DMS114 treated with DMSO at 0.1 percent for 48 hours (cell line): ENCODE measurements at regions not wholly inside any gene's neighbourhood (a gene's known extent, or its start where the extent isn't known, plus 50 kb on each side); places are given as distances from the start of the nearest gene placed in this dataset.
"Not testable (repeated sequence)": the region's sequence is repeated elsewhere in the genome, so short reads cannot be mapped to it uniquely, and the experiment has no call there.

Source experiments
- DNase-seq: peaks from one replicate; lab custom pipeline; 2025; ENCODE audit not compliant: unreplicated experiment; lab: John Stamatoyannopoulos, UW

GRCh38 chr15:45804028-45804427 lies 169.2 kb downstream of the SQOR start:
- no peak for DNase-seq

DNA sequence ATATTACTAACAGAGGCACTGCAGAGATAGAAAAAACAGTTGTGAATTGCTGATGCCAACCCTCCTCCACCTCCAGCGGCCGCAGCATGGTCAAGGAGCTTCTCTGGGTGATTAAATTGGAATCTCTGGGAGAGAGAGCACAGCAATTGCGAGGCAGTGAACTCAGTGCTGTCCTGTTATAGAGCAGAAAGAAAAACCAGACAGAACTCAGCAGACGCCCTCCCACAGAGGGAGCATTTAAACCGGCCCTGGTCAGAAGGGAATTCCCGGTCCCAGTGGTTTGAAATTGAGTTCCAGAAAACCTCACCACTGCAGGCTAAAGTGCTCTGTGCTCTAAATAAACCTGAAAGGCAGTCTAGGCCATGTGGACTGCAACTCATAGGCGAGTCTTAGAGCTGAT lies 175.4 kb downstream of the SQOR start:
- no peak for DNase-seq

DNA sequence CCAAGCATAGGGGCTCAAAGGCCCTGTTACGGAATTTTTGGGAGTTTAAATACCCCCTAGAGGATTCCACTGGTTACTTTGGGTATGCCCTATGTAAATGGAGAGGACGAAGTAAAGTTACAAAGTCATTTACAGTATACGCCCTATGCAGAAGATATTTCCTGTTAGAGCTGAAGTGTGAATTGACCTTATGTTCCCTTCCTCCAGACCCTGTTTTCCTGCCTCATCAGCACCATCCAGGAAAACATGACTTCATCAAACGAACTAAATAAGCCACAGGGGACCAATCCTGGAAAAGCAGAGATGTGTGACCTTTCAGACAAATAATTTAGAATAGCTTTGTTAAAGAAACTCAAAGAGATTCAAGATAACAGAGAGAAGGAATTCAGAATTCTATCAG lies 177.4 kb downstream of the SQOR start:
- DNase-seq: no peak

DNA sequence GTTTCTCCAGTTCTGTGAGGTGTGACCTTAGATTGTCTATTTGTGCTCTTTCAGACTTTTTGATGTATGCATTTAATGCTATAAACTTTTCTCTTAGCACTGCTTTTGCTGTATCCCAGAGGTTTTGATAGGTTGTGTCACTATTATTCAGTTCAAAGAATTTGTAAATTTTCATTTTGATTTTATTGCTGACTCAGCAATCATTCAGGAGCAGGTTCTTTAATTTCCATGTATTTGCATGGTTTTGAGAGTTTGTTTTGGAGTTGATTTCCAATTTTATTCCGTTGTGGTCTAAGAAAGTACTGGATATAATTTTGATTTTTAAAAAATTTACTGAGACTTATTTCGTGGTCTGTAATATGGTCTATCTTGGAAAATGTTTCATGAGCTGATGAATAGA lies 182.7 kb downstream of the SQOR start:
- DNase-seq: not testable (repeated sequence)

DNA sequence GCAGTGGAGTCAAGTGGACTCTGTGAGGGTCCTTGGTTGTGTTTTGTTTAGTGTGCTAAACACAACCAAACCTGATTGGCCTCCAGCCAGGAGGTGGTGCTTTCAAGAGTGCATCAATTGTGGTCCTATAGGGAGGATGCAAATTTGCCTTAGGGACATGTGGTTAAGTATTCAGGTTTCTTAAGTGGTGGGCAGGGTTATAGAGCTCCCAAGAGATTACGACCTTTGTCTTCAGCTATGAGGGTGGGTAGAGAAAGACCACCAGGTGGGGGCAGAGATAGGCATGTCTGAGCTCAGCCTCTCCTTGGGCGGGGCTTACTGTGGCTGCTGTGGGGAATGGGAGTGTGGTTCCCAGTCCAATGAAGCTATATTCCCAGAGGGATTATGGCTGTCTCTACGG lies 186.6 kb downstream of the SQOR start:
- no peak for DNase-seq

GRCh38 chr15:45822968-45823367 lies 188.1 kb downstream of the SQOR start:
- DNase-seq: not testable (repeated sequence)

- no peak for DNase-seq
These were observed 192.4 kb downstream of the SQOR start for GRCh38 chr15:45827275-45827674.

- no peak for DNase-seq
These were observed 192.9 kb downstream of the SQOR start for GRCh38 chr15:45827766-45828165.

GRCh38 chr15:45829336-45830153 lies 194.7 kb downstream of the SQOR start:
- no peak for DNase-seq

DNA sequence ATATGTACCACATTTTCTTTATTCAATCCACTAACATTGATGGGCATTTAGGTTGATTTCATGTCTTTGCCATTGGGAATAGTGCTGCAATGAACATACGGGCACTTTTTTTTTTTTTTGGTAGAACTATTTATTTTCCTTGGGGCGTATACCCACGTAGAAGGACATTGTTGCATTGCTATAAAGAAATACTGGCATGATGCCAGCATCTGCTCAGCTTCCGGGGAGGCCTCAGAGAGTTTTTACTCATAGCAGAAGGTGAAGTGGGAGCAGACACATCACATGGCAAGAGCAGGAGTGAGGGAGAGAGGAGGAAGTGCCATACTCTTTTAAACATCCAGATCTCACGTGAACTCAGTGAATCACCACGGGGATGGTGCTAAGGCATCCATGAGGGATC lies 197.0 kb downstream of the SQOR start:
- no peak for DNase-seq

GRCh38 chr15:45834622-45835021 lies 199.8 kb downstream of the SQOR start:
- no peak for DNase-seq

GRCh38 chr15:45842151-45842550 lies 207.3 kb downstream of the SQOR start:
- DNase-seq: no peak

GRCh38 chr15:45847645-45848044 lies 212.8 kb downstream of the SQOR start:
- DNase-seq: no peak

- DNase-seq: no peak
These were observed 214.3 kb downstream of the SQOR start for GRCh38 chr15:45849136-45849535.

DNA sequence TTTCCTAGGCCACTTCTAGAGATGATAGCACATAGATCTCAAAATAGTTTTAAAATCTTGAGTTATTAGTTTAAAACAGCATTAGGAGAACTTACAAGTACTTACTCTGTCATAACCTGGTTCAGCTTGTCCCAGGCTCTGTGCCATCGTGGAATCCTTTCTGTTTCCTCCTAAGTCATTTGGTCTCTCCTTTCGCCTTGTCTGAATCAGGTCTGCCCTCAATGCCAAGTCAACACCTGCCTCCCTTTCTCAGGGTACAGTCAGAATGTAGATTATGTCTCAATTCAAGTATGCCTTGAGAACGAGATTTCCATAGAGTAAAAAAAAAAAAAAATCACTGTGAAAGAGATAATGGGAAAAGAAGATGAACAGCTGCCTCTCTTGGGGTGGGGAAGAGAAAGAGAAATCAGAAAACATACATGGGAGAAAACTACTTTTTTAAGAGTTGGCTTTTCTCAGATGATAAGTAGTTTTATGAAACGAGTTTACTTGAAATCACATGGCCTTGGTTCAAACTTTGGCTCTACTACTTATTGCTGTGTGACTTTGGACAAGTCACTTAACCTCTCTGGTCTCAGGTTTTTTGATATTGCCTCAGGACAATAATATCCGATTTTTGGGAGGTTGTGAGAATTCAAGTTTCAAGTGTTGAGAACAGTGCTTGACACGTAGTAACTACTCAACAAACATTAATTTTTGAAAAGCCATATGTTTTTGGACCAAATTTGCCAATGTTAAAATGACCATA lies 219.8 kb downstream of the SQOR start:
- no peak for DNase-seq

- no peak for DNase-seq
These were observed 220.5 kb downstream of the SQOR start for GRCh38 chr15:45855210-45855906.

- no peak for DNase-seq
These were observed 221.2 kb downstream of the SQOR start for GRCh38 chr15:45855907-45856579.

DNA sequence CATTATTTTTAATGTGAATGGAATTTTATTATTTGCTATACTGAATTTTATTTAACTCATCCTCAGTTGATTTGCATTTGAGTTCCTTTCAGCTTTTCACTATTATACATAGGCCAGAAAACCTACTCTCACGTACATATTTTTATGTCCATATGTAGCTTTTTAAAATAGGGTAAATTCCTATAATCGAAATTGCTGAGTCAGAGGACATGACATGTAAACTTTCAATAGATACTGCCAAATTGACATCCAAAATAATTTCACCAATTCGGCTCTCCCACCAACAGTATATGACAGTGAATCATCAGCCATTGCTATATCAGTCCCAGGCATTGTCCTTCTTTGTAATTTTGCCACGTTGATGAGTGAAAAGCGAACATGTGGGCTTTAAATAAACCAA lies 222.5 kb downstream of the SQOR start:
- no peak for DNase-seq

GRCh38 chr15:45858491-45858890 lies 223.7 kb downstream of the SQOR start:
- no peak for DNase-seq

GRCh38 chr15:45862034-45862433 lies 227.2 kb downstream of the SQOR start:
- no peak for DNase-seq

DNA sequence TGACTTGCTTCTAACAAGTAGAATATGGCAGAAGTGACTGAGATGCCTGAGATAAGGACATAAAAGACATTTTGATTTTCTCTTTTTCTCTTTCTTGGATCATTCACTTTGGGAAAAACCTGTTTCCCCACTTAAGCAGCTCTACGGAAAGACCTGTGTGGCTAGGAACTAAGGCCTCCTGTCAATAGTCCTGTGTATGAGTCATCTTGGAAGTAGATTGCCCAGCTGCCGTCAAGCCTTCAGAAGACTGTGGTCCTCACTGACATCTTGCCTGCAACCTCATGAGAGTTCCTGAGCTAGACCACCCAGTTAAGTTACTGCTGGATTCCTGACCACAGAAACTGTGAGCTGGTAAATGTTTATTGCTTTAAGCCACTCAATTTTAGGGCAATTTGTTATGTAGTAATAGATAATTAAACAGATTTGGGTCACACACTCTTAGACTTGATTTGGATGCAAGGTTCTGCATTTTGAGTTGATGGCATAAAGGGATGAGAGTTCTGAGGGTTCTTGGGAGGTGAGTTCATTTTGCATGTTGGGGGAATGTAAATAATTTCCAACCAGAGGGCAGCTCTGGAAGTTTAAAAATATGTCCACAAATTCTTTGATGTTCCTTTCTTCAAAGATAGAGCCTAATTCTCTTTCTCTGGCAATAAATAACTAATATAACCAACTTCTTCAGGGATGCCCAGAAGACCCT lies 229.2 kb downstream of the SQOR start:
- no peak for DNase-seq
